GM12878 (cell line): ENCODE measurements at regions not wholly inside any gene's neighbourhood (a gene's known extent, or its start where the extent isn't known, plus 50 kb on each side); places are given as distances from the start of the nearest gene placed in this dataset.

Experiments
- ATAC-seq: fragments of 200-7000 bp; cut with Tn5 transposase; 3 replicates; pipeline ENCODE4 v1.9.1; 2020; ENCODE audit warnings: mild to moderate bottlenecking, moderate library complexity
- BruUV-seq: library from RNA; stranded (reverse); fragments of 400-500 nt; replicated peaks from 2 replicates; lab custom pipeline; 2021; lab: Mats Ljungman, UMichigan
- CTCF ChIA-PET: fragments of 300-600 bp; sonication (Branson Sonifier 250); formaldehyde crosslinking; extraction: SDS; loops from one replicate; lab custom pipeline; 2021; ENCODE audit warnings: inconsistent platforms; lab: Yijun Ruan, JAX
- POLR2A ChIA-PET: fragments of 350-600 bp; formaldehyde crosslinking; extraction: SDS; loops from one replicate; lab custom pipeline; 2021; ENCODE audit warnings: inconsistent platforms; lab: Charles Lee
- RAD21 ChIA-PET: fragments of 300-600 bp; sonication (Branson Sonifier 250); formaldehyde crosslinking; loops from one replicate; lab custom pipeline; 2023; ENCODE audit warnings: antibody characterized with exemption; ENCODE audit not compliant: unreplicated experiment; lab: Charles Lee
- SMC1A ChIA-PET: fragments of 300-600 bp; sonication (Branson Sonifier 250); formaldehyde crosslinking; loops from one replicate; lab custom pipeline; 2023; ENCODE audit not compliant: unreplicated experiment, uncharacterized antibody; lab: Charles Lee
- DNase-seq: peaks from one replicate; pipeline ENCODE4 v3.0.0-alpha.2; 2011; ENCODE audit warnings: low read depth, low spot score
- FAIRE-seq: peaks from 3 replicates; lab custom pipeline; 2011; peaks lifted over from hg19 to GRCh38; lab: Jason Lieb, UNC
- H2AFZ ChIP-seq: 2 replicates; pipeline ENCODE4 v1.6.0; 2011; ENCODE audit warnings: low read depth, low read length, control low read depth; ENCODE audit not compliant: control insufficient read depth
- H3K27ac ChIP-seq: 2 replicates; pipeline ENCODE4 v1.5.1; 2011; ENCODE audit warnings: control low read depth; ENCODE audit not compliant: control insufficient read depth, insufficient read depth
- H3K27me3 ChIP-seq, 2 experiments: replicated peaks in 1 of 2; 2 replicates each; pipeline versions ENCODE4 v1.6.0 to v1.6.1; 2011; ENCODE audit warnings: low read length in 1 of 2; ENCODE audit not compliant: control insufficient read depth in 2 of 2, insufficient read depth in 2 of 2
- H3K36me3 ChIP-seq, 2 experiments: 2 replicates each; pipeline ENCODE4 v1.5.1; 2011; ENCODE audit warnings: low read length in 1 of 2; ENCODE audit not compliant: control insufficient read depth in 2 of 2, insufficient read depth in 2 of 2
- H3K4me1 ChIP-seq: 2 replicates; pipeline ENCODE4 v1.6.1; 2011; ENCODE audit warnings: mild to moderate bottlenecking, low read length, moderate library complexity, mixed read lengths; ENCODE audit not compliant: control insufficient read depth, insufficient read depth
- H3K4me2 ChIP-seq: 2 replicates; pipeline ENCODE4 v1.6.0; 2011; ENCODE audit warnings: control low read depth; ENCODE audit not compliant: control insufficient read depth, insufficient read depth
- H3K4me3 ChIP-seq: fragments of 200-600 bp; sonication (generic); 2 replicates; pipeline ENCODE4 v1.5.1; 2016
- H3K79me2 ChIP-seq: 2 replicates; pipeline ENCODE4 v1.6.0; 2011; ENCODE audit warnings: low read length; ENCODE audit not compliant: control insufficient read depth, insufficient read depth
- H3K9ac ChIP-seq: 2 replicates; pipeline ENCODE4 v1.8.0; 2011; ENCODE audit warnings: low read length, control low read depth, mixed read lengths; ENCODE audit not compliant: control insufficient read depth, insufficient read depth
- H3K9me3 ChIP-seq: replicated peaks from 3 replicates; pipeline ENCODE4 v1.5.1; 2011; ENCODE audit warnings: mild to moderate bottlenecking, low read length; ENCODE audit not compliant: control insufficient read depth, insufficient read depth
- H4K20me1 ChIP-seq: 2 replicates; pipeline ENCODE4 v1.6.0; 2011; ENCODE audit not compliant: control insufficient read depth, insufficient read depth
- EZH2 ChIP-seq: IDR thresholded peaks from 2 replicates; pipeline ENCODE4 v1.6.1; 2012; ENCODE audit warnings: low read depth, mild to moderate bottlenecking, control low read depth, inconsistent platforms, low read length, borderline replicate concordance; ENCODE audit not compliant: control insufficient read depth
- HDGF ChIP-seq: fragments of 450-650 bp; IDR thresholded peaks from 2 replicates; pipeline ENCODE4 v1.6.1; 2016; ENCODE audit warnings: antibody characterized with exemption
- SPI1 ChIP-seq: IDR thresholded peaks from 2 replicates; pipeline ENCODE4 v1.6.1; 2011; ENCODE audit warnings: low read depth, mild to moderate bottlenecking, low read length, moderate library complexity, borderline replicate concordance; ENCODE audit not compliant: insufficient read depth
- TBL1XR1 ChIP-seq: IDR thresholded peaks from 2 replicates; pipeline ENCODE4 v1.6.1; 2012; ENCODE audit warnings: low read depth, low read length, improper control_type of control experiment
- TCF12 ChIP-seq: IDR thresholded peaks from 2 replicates; pipeline ENCODE4 v1.6.1; 2011; ENCODE audit warnings: low read depth, mild to moderate bottlenecking, low read length
- TCF7 ChIP-seq: IDR thresholded peaks from 2 replicates; pipeline ENCODE4 v1.6.1; 2014; ENCODE audit warnings: antibody characterized with exemption, borderline replicate concordance
- ZNF207 ChIP-seq: fragments of 450-650 bp; IDR thresholded peaks from 2 replicates; pipeline ENCODE4 v1.6.1; 2014; ENCODE audit warnings: antibody characterized with exemption, mild to moderate bottlenecking, borderline replicate concordance
- ZNF217 ChIP-seq: fragments of 450-650 bp; IDR thresholded peaks from 2 replicates; pipeline ENCODE4 v1.6.1; 2017; ENCODE audit warnings: antibody characterized with exemption, mild to moderate bottlenecking
- ZSCAN29 ChIP-seq: fragments of 450-650 bp; IDR thresholded peaks from 2 replicates; pipeline ENCODE4 v1.6.1; 2017; ENCODE audit warnings: mild to moderate bottlenecking, moderate library complexity
- WGBS: methylation state at CpG from one replicate; pipeline ENCODE4 v1.1.6; 2016; ENCODE audit warnings: low lambda C conversion rate; ENCODE audit not compliant: insufficient replicate concordance, insufficient coverage; ENCODE audit errors: missing lambda C conversion rate; 5-methylcytosine and 5-hydroxymethylcytosine counted together
- in situ Hi-C: fragments of 300-500 bp; cut with MboI; formaldehyde crosslinking; loops from 9 replicates; pipeline ENCODE4 v1.14.3; 2018; ENCODE audit warnings: mixed read lengths
- intact Hi-C: fragments of 100-400 bp; cut with micrococcal nuclease; formaldehyde crosslinking; loops from one replicate; pipeline ENCODE4 v1.14.2; 2022; ENCODE audit not compliant: unreplicated experiment
- TF ChIP-seq, protein P1 (sequence below): IDR thresholded peaks from 2 replicates; pipeline ENCODE4 v1.6.1; 2012; ENCODE audit warnings: low read length, inconsistent platforms
- TF ChIP-seq, protein P2 (sequence below): IDR thresholded peaks from 2 replicates; pipeline ENCODE4 v1.6.1; 2012; ENCODE audit warnings: low read depth, low read length, improper control_type of control experiment
- TF ChIP-seq, protein P3 (sequence below): fragments of 450-650 bp; IDR thresholded peaks from 2 replicates; pipeline ENCODE4 v1.6.1; 2014; ENCODE audit warnings: mild to moderate bottlenecking
- TF ChIP-seq, protein P4 (sequence below), 3 experiments: IDR thresholded peaks in 2 of 3; conservative IDR thresholded peaks in 1 of 3; 2 replicates each; pipeline ENCODE4 v1.5.1; 2011; ENCODE audit warnings: low read depth in 3 of 3, low read length in 3 of 3, mild to moderate bottlenecking in 3 of 3, control low read depth in 2 of 3, moderate library complexity in 2 of 3, inconsistent platforms in 1 of 3, mixed read lengths in 1 of 3; ENCODE audit not compliant: control insufficient read depth in 2 of 3, insufficient read depth in 1 of 3; ENCODE audit errors: extremely low read depth in 1 of 3
- TF ChIP-seq, protein P5 (sequence below): fragments of 450-650 bp; IDR thresholded peaks from 2 replicates; pipeline ENCODE4 v1.6.1; 2016; ENCODE audit warnings: mild to moderate bottlenecking
- TF ChIP-seq, protein P6 (sequence below): IDR thresholded peaks from 2 replicates; pipeline ENCODE4 v1.6.1; 2012; ENCODE audit warnings: low read depth, low read length, improper control_type of control experiment

DNA sequence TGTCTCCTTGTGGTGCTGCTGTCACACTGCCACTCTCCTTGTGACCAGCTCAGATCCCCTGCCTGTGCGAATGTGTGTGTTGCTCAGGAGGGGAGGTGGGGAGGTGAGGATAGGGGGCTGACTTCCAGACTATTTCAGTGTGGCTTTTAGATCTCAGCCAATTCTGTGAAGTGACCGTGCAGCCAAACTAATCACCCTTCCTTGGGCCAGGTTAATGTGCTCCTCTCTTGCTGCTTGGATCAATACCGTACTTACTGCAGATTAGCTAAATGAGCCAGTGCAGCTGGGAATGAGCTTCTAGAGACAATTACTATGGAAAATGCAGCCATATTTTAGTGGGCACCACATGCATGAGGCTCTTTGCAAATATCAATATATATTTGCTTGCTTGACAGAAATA is 206.0 kb downstream of the MELK start:
- CTCF ChIA-PET: no interaction called here
- H3K36me3 ChIP-seq: no peaks in the 10 kb centered on the region
- H3K4me1 ChIP-seq: no peaks in the 10 kb centered on the region
- no peak overlapping the region for H3K4me3 ChIP-seq
- SMC1A ChIA-PET: no interaction called here
- DNase-seq: no peak
- POLR2A ChIA-PET: no interaction called here
- no peaks in the 10 kb centered on the region for H3K79me2 ChIP-seq
- RAD21 ChIA-PET: no interaction called here
- TF ChIP-seq, protein P1, sequence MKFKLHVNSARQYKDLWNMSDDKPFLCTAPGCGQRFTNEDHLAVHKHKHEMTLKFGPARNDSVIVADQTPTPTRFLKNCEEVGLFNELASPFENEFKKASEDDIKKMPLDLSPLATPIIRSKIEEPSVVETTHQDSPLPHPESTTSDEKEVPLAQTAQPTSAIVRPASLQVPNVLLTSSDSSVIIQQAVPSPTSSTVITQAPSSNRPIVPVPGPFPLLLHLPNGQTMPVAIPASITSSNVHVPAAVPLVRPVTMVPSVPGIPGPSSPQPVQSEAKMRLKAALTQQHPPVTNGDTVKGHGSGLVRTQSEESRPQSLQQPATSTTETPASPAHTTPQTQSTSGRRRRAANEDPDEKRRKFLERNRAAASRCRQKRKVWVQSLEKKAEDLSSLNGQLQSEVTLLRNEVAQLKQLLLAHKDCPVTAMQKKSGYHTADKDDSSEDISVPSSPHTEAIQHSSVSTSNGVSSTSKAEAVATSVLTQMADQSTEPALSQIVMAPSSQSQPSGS: no peak
- TF ChIP-seq TCF12 (no peak), HDGF (no peak), TBL1XR1 (no peak), ZNF207 (no peak), ZSCAN29 (no peak), SPI1 (no peak), TCF7 (no peak), EZH2 (no peak), ZNF217 (no peak)
- TF ChIP-seq, protein P2, sequence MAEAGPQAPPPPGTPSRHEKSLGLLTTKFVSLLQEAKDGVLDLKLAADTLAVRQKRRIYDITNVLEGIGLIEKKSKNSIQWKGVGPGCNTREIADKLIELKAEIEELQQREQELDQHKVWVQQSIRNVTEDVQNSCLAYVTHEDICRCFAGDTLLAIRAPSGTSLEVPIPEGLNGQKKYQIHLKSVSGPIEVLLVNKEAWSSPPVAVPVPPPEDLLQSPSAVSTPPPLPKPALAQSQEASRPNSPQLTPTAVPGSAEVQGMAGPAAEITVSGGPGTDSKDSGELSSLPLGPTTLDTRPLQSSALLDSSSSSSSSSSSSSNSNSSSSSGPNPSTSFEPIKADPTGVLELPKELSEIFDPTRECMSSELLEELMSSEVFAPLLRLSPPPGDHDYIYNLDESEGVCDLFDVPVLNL: no peak
- TF ChIP-seq, protein P3, sequence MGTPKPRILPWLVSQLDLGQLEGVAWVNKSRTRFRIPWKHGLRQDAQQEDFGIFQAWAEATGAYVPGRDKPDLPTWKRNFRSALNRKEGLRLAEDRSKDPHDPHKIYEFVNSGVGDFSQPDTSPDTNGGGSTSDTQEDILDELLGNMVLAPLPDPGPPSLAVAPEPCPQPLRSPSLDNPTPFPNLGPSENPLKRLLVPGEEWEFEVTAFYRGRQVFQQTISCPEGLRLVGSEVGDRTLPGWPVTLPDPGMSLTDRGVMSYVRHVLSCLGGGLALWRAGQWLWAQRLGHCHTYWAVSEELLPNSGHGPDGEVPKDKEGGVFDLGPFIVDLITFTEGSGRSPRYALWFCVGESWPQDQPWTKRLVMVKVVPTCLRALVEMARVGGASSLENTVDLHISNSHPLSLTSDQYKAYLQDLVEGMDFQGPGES: no peak
- TF ChIP-seq, protein P4, sequence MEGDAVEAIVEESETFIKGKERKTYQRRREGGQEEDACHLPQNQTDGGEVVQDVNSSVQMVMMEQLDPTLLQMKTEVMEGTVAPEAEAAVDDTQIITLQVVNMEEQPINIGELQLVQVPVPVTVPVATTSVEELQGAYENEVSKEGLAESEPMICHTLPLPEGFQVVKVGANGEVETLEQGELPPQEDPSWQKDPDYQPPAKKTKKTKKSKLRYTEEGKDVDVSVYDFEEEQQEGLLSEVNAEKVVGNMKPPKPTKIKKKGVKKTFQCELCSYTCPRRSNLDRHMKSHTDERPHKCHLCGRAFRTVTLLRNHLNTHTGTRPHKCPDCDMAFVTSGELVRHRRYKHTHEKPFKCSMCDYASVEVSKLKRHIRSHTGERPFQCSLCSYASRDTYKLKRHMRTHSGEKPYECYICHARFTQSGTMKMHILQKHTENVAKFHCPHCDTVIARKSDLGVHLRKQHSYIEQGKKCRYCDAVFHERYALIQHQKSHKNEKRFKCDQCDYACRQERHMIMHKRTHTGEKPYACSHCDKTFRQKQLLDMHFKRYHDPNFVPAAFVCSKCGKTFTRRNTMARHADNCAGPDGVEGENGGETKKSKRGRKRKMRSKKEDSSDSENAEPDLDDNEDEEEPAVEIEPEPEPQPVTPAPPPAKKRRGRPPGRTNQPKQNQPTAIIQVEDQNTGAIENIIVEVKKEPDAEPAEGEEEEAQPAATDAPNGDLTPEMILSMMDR (IDR thresholded peaks at IDR 0.05 in 2 of 3, conservative IDR thresholded peaks at IDR 0.05 in 1 of 3; ENCODE audit: control insufficient read depth in 2 of 3, extremely low read depth in 1 of 3, insufficient read depth in 1 of 3, low read depth in 3 of 3, low read length in 3 of 3): no peak
- TF ChIP-seq, protein P5, sequence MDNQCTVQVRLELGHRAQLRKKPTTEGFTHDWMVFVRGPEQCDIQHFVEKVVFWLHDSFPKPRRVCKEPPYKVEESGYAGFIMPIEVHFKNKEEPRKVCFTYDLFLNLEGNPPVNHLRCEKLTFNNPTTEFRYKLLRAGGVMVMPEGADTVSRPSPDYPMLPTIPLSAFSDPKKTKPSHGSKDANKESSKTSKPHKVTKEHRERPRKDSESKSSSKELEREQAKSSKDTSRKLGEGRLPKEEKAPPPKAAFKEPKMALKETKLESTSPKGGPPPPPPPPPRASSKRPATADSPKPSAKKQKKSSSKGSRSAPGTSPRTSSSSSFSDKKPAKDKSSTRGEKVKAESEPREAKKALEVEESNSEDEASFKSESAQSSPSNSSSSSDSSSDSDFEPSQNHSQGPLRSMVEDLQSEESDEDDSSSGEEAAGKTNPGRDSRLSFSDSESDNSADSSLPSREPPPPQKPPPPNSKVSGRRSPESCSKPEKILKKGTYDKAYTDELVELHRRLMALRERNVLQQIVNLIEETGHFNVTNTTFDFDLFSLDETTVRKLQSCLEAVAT: no peak
- TF ChIP-seq, protein P6, sequence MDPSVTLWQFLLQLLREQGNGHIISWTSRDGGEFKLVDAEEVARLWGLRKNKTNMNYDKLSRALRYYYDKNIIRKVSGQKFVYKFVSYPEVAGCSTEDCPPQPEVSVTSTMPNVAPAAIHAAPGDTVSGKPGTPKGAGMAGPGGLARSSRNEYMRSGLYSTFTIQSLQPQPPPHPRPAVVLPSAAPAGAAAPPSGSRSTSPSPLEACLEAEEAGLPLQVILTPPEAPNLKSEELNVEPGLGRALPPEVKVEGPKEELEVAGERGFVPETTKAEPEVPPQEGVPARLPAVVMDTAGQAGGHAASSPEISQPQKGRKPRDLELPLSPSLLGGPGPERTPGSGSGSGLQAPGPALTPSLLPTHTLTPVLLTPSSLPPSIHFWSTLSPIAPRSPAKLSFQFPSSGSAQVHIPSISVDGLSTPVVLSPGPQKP: no peak
- TF ChIP-seq, all 136 proteins: peak for 0
- Histone ChIP-seq H2AFZ (no peak overlapping the region), H4K20me1 (no peaks in the 10 kb centered on the region), H3K27me3 (peaks cover 0 to 5% of the 10 kb centered on the region in 2 experiments; a peak in 2 of 4 replicates), H3K9me3 (no peaks in the 10 kb centered on the region), H3K4me2 (no peak overlapping the region), H3K9ac (no peak overlapping the region), H3K27ac (no peak overlapping the region)
- BruUV-seq: no TSS peak
- ATAC-seq (no peak), FAIRE-seq (no peak)
- 54% methylated on average over 3 of the region's 3 CpGs for WGBS
- in situ Hi-C loops (no loop called here), intact Hi-C loops (no loop called here)
